PC-3 (cell line): ENCODE measurements at regions not wholly inside any gene's neighbourhood (a gene's known extent, or its start where the extent isn't known, plus 50 kb on each side); places are given as distances from the start of the nearest gene placed in this dataset.

Experiments
- ATAC-seq: fragments of 200-7000 bp; cut with Tn5 transposase; 2 replicates; pipeline ENCODE4 v1.9.1; 2020; ENCODE audit warnings: mild to moderate bottlenecking, moderate library complexity
- BruUV-seq: library from RNA; stranded (reverse); fragments of 400-500 nt; replicated peaks from 2 replicates; lab custom pipeline; 2021; lab: Mats Ljungman, UMichigan
- CTCF ChIA-PET: fragments of 300-600 bp; sonication (Branson Sonifier 250); formaldehyde crosslinking; loops from one replicate; lab custom pipeline; 2022; ENCODE audit warnings: antibody characterized with exemption; lab: Charles Lee
- POLR2A ChIA-PET: fragments of 300-600 bp; sonication (Branson Sonifier 250); formaldehyde crosslinking; loops from one replicate; lab custom pipeline; 2022; ENCODE audit warnings: antibody characterized with exemption; ENCODE audit not compliant: unreplicated experiment; lab: Charles Lee
- DNase-seq: peaks from one replicate; pipeline ENCODE4 v3.0.0-alpha.2; 2015
- H2AFZ ChIP-seq: fragments of 300-600 bp; sonication (generic); 2 replicates; pipeline ENCODE4 v1.6.0; 2016; ENCODE audit warnings: antibody characterized with exemption, low read length
- H3F3A ChIP-seq: fragments of 300-600 bp; sonication (generic); one replicate; pipeline ENCODE4 v1.6.0; 2017; ENCODE audit warnings: antibody characterized with exemption, low read length, control low read depth, mild to moderate bottlenecking; ENCODE audit not compliant: unreplicated experiment
- H3K27ac ChIP-seq: fragments of 300-600 bp; sonication (generic); 2 replicates; pipeline ENCODE4 v1.5.1; 2016; ENCODE audit warnings: mild to moderate bottlenecking, low read length
- H3K27me3 ChIP-seq: fragments of 300-600 bp; sonication (generic); 2 replicates; pipeline ENCODE4 v1.6.1; 2016; ENCODE audit warnings: low read length, mixed read lengths
- H3K36me3 ChIP-seq: fragments of 300-600 bp; sonication (generic); 2 replicates; pipeline ENCODE4 v1.6.1; 2016; ENCODE audit warnings: low read depth, mixed run types, low read length, mixed read lengths
- H3K4me1 ChIP-seq: fragments of 300-600 bp; sonication (generic); 2 replicates; pipeline ENCODE4 v1.5.1; 2016; ENCODE audit warnings: low read length; ENCODE audit not compliant: insufficient read depth
- H3K4me2 ChIP-seq: fragments of 300-600 bp; sonication (generic); 2 replicates; pipeline ENCODE4 v1.6.0; 2016; ENCODE audit warnings: low read length
- H3K4me3 ChIP-seq: fragments of 300-600 bp; sonication (generic); 2 replicates; pipeline ENCODE4 v1.5.1; 2016; ENCODE audit warnings: mild to moderate bottlenecking, low read length, mixed read lengths
- H3K79me2 ChIP-seq: fragments of 300-600 bp; sonication (generic); 2 replicates; pipeline ENCODE4 v1.6.1; 2017; ENCODE audit warnings: low read length, mixed read lengths
- H3K9ac ChIP-seq: fragments of 300-600 bp; sonication (generic); 2 replicates; pipeline ENCODE4 v1.6.0; 2016; ENCODE audit warnings: mild to moderate bottlenecking, low read length
- H3K9me2 ChIP-seq: fragments of 300-600 bp; sonication (generic); replicated peaks from 2 replicates; pipeline ENCODE4 v1.6.1; 2016; ENCODE audit warnings: mixed run types, low read length, mixed read lengths
- H3K9me3 ChIP-seq: fragments of 300-600 bp; sonication (generic); 2 replicates; pipeline ENCODE4 v1.6.1; 2016; ENCODE audit warnings: low read length, mixed read lengths
- H4K20me1 ChIP-seq: fragments of 300-600 bp; sonication (generic); 2 replicates; pipeline ENCODE4 v1.6.1; 2016; ENCODE audit warnings: low read length, mixed read lengths
- EZH2 ChIP-seq: fragments of 300-600 bp; sonication (generic); IDR thresholded peaks from one replicate; pipeline ENCODE4 v1.6.1; 2017; ENCODE audit warnings: antibody characterized with exemption, mild to moderate bottlenecking, low read length; ENCODE audit not compliant: unreplicated experiment
- EZH2phosphoT487 ChIP-seq: fragments of 300-600 bp; sonication (generic); IDR thresholded peaks from 2 replicates; pipeline ENCODE4 v1.6.1; 2018; ENCODE audit warnings: mild to moderate bottlenecking, antibody characterized with exemption, low read length, borderline replicate concordance
- intact Hi-C: fragments of 100-400 bp; cut with micrococcal nuclease; formaldehyde crosslinking; loops from 2 replicates; pipeline ENCODE4 v1.9.0; 2023
- TF ChIP-seq, protein P1 (sequence below): fragments of 300-600 bp; sonication (generic); conservative IDR thresholded peaks from 2 replicates; pipeline ENCODE4 v1.5.1; 2017; ENCODE audit warnings: antibody characterized with exemption, low read depth, mild to moderate bottlenecking, low read length

DNA sequence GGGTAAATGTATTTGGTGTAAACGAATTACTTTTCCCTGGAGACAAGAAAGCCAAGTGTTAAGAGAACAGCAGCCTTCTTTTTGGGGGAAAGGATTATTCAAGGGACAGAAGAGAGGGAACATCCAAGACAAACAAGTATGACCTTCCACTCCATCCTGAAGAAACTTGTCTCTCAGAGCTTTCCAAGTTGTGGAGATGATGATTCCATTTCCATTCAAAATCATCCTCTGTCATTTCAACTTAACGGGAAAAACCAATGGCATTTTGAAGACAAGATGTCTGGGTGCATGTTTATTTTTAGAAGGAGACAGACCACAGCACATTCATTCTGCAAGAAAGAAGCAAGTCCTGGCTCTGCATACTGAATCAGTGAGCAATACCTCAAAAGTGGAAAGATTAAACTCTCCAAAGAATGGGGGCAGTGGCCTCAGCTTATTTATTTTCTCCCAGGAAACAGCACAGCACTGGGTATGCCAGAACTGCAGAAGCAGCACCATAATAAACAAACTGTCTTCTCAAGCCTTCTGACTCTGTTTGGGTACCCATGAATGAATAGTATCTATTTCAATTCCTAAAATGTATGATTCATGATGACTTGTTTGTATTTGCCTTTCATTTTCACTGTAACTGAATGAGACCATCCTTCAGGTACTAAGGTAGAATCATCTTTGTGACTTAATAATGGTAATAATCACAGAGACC, 541.0 kb downstream of the RFC3 start:
- H3K36me3 ChIP-seq, result no peaks in the 10 kb centered on the region
- no peak overlapping the region for H2AFZ ChIP-seq
- no peaks in the 10 kb centered on the region for H3K79me2 ChIP-seq
- no peaks in the 10 kb centered on the region for H4K20me1 ChIP-seq
- peak overlapping the region; percentile 96 for H3K27ac ChIP-seq
- H3K4me3 ChIP-seq, result no peak overlapping the region
- POLR2A ChIA-PET, result no interaction called here
- CTCF ChIA-PET, result interaction anchor here (0.5 kb wide), 1 partner anchor 104 kb away, joined by 9 read pairs; no protein-coding TSS in a partner anchor
- BruUV-seq, result no TSS peak
- no peaks in the 10 kb centered on the region for H3K9me3 ChIP-seq
- H3K4me1 ChIP-seq, result peaks cover 54% of the 10 kb centered on the region
- TF ChIP-seq, protein P1, sequence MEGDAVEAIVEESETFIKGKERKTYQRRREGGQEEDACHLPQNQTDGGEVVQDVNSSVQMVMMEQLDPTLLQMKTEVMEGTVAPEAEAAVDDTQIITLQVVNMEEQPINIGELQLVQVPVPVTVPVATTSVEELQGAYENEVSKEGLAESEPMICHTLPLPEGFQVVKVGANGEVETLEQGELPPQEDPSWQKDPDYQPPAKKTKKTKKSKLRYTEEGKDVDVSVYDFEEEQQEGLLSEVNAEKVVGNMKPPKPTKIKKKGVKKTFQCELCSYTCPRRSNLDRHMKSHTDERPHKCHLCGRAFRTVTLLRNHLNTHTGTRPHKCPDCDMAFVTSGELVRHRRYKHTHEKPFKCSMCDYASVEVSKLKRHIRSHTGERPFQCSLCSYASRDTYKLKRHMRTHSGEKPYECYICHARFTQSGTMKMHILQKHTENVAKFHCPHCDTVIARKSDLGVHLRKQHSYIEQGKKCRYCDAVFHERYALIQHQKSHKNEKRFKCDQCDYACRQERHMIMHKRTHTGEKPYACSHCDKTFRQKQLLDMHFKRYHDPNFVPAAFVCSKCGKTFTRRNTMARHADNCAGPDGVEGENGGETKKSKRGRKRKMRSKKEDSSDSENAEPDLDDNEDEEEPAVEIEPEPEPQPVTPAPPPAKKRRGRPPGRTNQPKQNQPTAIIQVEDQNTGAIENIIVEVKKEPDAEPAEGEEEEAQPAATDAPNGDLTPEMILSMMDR, result no peak
- TF ChIP-seq EZH2 (no peak), EZH2phosphoT487 (no peak)
- H3F3A ChIP-seq, result no peaks in the 10 kb centered on the region
- peak overlapping the region; percentile 46; the same call in 1 of the 2 replicates for H3K4me2 ChIP-seq
- peak; percentile 83 for DNase-seq
- peak; percentile 51 for ATAC-seq
- H3K27me3 ChIP-seq, result no peaks in the 10 kb centered on the region
- intact Hi-C loops, result loop anchor here (5.0 kb wide), 2 partner anchors 53 to 92 kb away; no protein-coding TSS in a partner anchor
- no peaks in the 10 kb centered on the region for H3K9me2 ChIP-seq
- H3K9ac ChIP-seq, result peak overlapping the region; percentile 45; the same call in 1 of the 2 replicates

DNA sequence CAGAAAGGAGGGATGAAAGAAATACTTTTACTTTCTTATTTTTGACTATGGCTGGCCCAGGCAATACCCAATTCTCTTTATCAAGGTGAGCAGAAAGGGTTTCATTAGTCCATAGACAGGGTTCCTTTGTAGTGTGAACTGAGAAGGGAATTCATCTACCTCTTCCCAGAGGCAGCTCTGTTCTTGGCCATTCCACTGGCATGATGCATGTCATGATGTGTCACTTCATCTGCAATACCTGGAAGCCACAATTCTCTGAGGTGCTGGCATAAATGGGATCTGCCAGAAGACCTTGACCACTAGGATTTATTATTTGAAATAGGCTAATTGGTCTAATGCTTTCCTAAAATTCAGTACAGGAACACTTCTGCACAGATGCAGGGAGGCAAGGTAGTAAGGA, 542.8 kb downstream of the RFC3 start:
- no peaks in the 10 kb centered on the region for H3K79me2 ChIP-seq
- no peaks in the 10 kb centered on the region for H3F3A ChIP-seq
- no peaks in the 10 kb centered on the region for H4K20me1 ChIP-seq
- no peak for TF ChIP-seq EZH2phosphoT487
- TF ChIP-seq, protein P1, result no peak
- no peak for TF ChIP-seq EZH2
- peak overlapping the region; percentile 17 for H3K27ac ChIP-seq
- no peaks in the 10 kb centered on the region for H3K9me2 ChIP-seq
- no peak overlapping the region for H3K4me3 ChIP-seq
- H3K9ac ChIP-seq, result no peak overlapping the region
- H3K4me2 ChIP-seq, result no peak overlapping the region
- DNase-seq (peak; percentile 70), ATAC-seq (no peak)
- no peaks in the 10 kb centered on the region for H3K9me3 ChIP-seq
- CTCF ChIA-PET, result no interaction called here
- POLR2A ChIA-PET, result no interaction called here
- no TSS peak for BruUV-seq
- H3K36me3 ChIP-seq, result no peaks in the 10 kb centered on the region
- no peaks in the 10 kb centered on the region for H3K27me3 ChIP-seq
- H3K4me1 ChIP-seq, result peaks cover 54% of the 10 kb centered on the region
- no peak overlapping the region for H2AFZ ChIP-seq
- intact Hi-C loops, result no loop called here

DNA sequence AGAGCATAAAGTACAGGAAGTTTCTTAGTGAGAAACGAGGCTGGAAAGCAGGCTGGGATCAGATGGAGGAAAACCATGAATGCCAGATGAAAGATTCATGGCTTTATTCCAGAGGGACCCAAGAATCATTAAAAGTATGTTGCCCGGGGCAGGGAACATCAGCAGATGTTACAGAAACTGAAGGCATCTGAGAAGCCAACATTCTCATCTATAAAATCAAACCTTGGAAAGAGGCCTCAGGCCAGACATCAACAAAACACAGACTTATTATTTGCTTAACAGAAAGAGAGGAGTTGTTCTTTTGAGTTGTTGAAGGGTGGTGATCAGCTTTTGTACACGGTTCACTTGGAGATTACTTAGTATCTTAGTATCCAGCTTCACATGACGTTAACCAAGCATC, 543.6 kb downstream of the RFC3 start:
- peaks cover 48% of the 10 kb centered on the region for H3K4me1 ChIP-seq
- no peak overlapping the region for H3K4me3 ChIP-seq
- ATAC-seq, result no peak
- H3K36me3 ChIP-seq, result no peaks in the 10 kb centered on the region
- no peaks in the 10 kb centered on the region for H3K9me3 ChIP-seq
- no peaks in the 10 kb centered on the region for H4K20me1 ChIP-seq
- H3K27me3 ChIP-seq, result no peaks in the 10 kb centered on the region
- ChIA-PET CTCF (no interaction called here), POLR2A (no interaction called here)
- no TSS peak for BruUV-seq
- intact Hi-C loops, result no loop called here
- no peak overlapping the region for H3K4me2 ChIP-seq
- no peaks in the 10 kb centered on the region for H3F3A ChIP-seq
- TF ChIP-seq, protein P1, result no peak
- H3K79me2 ChIP-seq, result no peaks in the 10 kb centered on the region
- H3K9me2 ChIP-seq, result no peaks in the 10 kb centered on the region
- DNase-seq, result peak; percentile 47
- H3K9ac ChIP-seq, result no peak overlapping the region
- H2AFZ ChIP-seq, result no peak overlapping the region
- peak overlapping the region; percentile 17; the same call in 1 of the 2 replicates for H3K27ac ChIP-seq
